HCT116 (cell line): ENCODE measurements at regions not wholly inside any gene's neighbourhood (a gene's known extent, or its start where the extent isn't known, plus 50 kb on each side); places are given as distances from the start of the nearest gene placed in this dataset.

Experiments used
- ATAC-seq: fragments of 200-7000 bp; cut with Tn5 transposase; 2 replicates; pipeline ENCODE4 v1.9.1; 2020; ENCODE audit warnings: mild to moderate bottlenecking, moderate library complexity
- BruUV-seq: library from RNA; stranded (reverse); fragments of 400-500 nt; replicated peaks from 2 replicates; lab custom pipeline; 2021; lab: Mats Ljungman, UMichigan
- CTCF ChIA-PET: fragments of 300-600 bp; sonication (Branson Sonifier 250); formaldehyde crosslinking; loops from one replicate; lab custom pipeline; 2021; ENCODE audit warnings: antibody characterized with exemption; lab: Charles Lee
- POLR2A ChIA-PET: fragments of 300-600, 350-600 bp; sonication (Branson Sonifier 250); formaldehyde crosslinking; loops from one replicate; lab custom pipeline; 2021; ENCODE audit warnings: antibody characterized with exemption; lab: Charles Lee
- RAD21 ChIA-PET, 2 experiments: fragments of 300-600 bp; sonication (Branson Sonifier 250); formaldehyde crosslinking; loops; one replicate each; lab custom pipeline; 2023; ENCODE audit warnings: low total read pairs in 2 of 2; ENCODE audit not compliant: uncharacterized antibody in 2 of 2, unreplicated experiment in 2 of 2, low non-redundant PET in 1 of 2; lab: Charles Lee
- DNase-seq: peaks from one replicate; pipeline ENCODE4 v3.0.0-alpha.2; 2010; ENCODE audit warnings: low read depth, low spot score
- H2AFZ ChIP-seq: fragments of 200-600 bp; shearing (Covaris generic), sonication (generic); 2 replicates; pipeline ENCODE4 v1.6.1; 2017; ENCODE audit warnings: low read depth, mixed run types, mixed read lengths, antibody characterized with exemption, low read length; ENCODE audit not compliant: poor library complexity, severe bottlenecking
- H3K27ac ChIP-seq: 2 replicates; pipeline ENCODE4 v1.5.1; 2012; ENCODE audit warnings: low read depth, low read length
- H3K27me3 ChIP-seq: fragments of 200-600 bp; sonication (generic); 2 replicates; pipeline ENCODE4 v1.6.1; 2016; ENCODE audit warnings: mixed run types, low read length, mixed read lengths; ENCODE audit not compliant: insufficient read depth
- H3K36me3 ChIP-seq, 2 experiments: fragments of 200-500 bp in 1 of 2; fragments of 200-600 bp in 1 of 2; sonication (Bioruptor generic) in 1 of 2; sonication (generic) in 1 of 2; 2 replicates each; pipeline versions ENCODE4 v1.5.1 to v1.6.1; 2014 to 2016; ENCODE audit warnings: low read length in 2 of 2, inconsistent platforms in 1 of 2, mixed read lengths in 1 of 2, mixed run types in 1 of 2; ENCODE audit not compliant: insufficient read depth in 2 of 2, control insufficient read depth in 1 of 2
- H3K4me1 ChIP-seq, 2 experiments: fragments of 200-600 bp in 1 of 2; sonication (generic) in 1 of 2; 2 replicates each; pipeline versions ENCODE4 v1.5.1 to v1.6.1; 2012 to 2017; ENCODE audit warnings: low read length in 2 of 2, inconsistent platforms in 1 of 2, mild to moderate bottlenecking in 1 of 2, mixed read lengths in 1 of 2, mixed run types in 1 of 2, moderate library complexity in 1 of 2; ENCODE audit not compliant: insufficient read depth in 2 of 2, control insufficient read depth in 1 of 2
- H3K4me2 ChIP-seq: fragments of 200-600 bp; sonication (generic); 2 replicates; pipeline ENCODE4 v1.6.1; 2017; ENCODE audit warnings: mixed run types, low read length, mixed read lengths
- H3K4me3 ChIP-seq, 2 experiments: fragments of 200-600 bp in 1 of 2; sonication (generic) in 1 of 2; replicated peaks in 1 of 2; 2 replicates each; pipeline ENCODE4 v1.5.1; 2011 to 2016; ENCODE audit warnings: low read length in 2 of 2, control low read depth in 1 of 2, low read depth in 1 of 2, mild to moderate bottlenecking in 1 of 2, mixed read lengths in 1 of 2, mixed run types in 1 of 2
- H3K79me2 ChIP-seq: fragments of 200-600 bp; sonication (generic); 2 replicates; pipeline ENCODE4 v1.6.1; 2017; ENCODE audit warnings: mild to moderate bottlenecking, mixed run types, low read length, moderate library complexity, mixed read lengths; ENCODE audit not compliant: insufficient read depth
- H3K9ac ChIP-seq: fragments of 200-600 bp; sonication (generic); 2 replicates; pipeline ENCODE4 v1.6.1; 2016; ENCODE audit warnings: low read length, mixed read lengths
- H3K9me2 ChIP-seq: fragments of 200-600 bp; sonication (generic), shearing (Covaris generic); 2 replicates; pipeline ENCODE4 v1.6.1; 2017; ENCODE audit warnings: mixed run types, mild to moderate bottlenecking, moderate library complexity; ENCODE audit not compliant: insufficient read depth
- H3K9me3 ChIP-seq, 2 experiments: fragments of 200-500 bp in 1 of 2; fragments of 200-600 bp in 1 of 2; sonication (Bioruptor generic) in 1 of 2; sonication (generic) in 1 of 2; 2 replicates each; pipeline ENCODE4 v1.6.1; 2014 to 2017; ENCODE audit warnings: low read length in 2 of 2, mixed read lengths in 2 of 2, inconsistent platforms in 1 of 2, low read depth in 1 of 2, mild to moderate bottlenecking in 1 of 2, mixed run types in 1 of 2, moderate library complexity in 1 of 2; ENCODE audit not compliant: control insufficient read depth in 1 of 2, insufficient read depth in 1 of 2
- H4K20me1 ChIP-seq: fragments of 200-600 bp; sonication (generic), shearing (Covaris generic); 2 replicates; pipeline ENCODE4 v1.6.1; 2017; ENCODE audit warnings: mixed run types, mild to moderate bottlenecking, moderate library complexity; ENCODE audit not compliant: insufficient read depth
- EGR1 ChIP-seq: IDR thresholded peaks from 2 replicates; pipeline ENCODE4 v1.6.1; 2012; ENCODE audit warnings: low read depth
- ELF1 ChIP-seq: IDR thresholded peaks from 2 replicates; pipeline ENCODE4 v1.6.1; 2012; ENCODE audit warnings: low read depth, borderline replicate concordance
- EZH2 ChIP-seq: fragments of 200-600 bp; sonication (generic); IDR thresholded peaks from 2 replicates; pipeline ENCODE4 v1.6.1; 2017; ENCODE audit warnings: antibody characterized with exemption, mixed run types
- FOSL1 ChIP-seq: IDR thresholded peaks from 2 replicates; pipeline ENCODE4 v1.6.1; 2012; ENCODE audit warnings: low read depth
- MAX ChIP-seq: IDR thresholded peaks from 2 replicates; pipeline ENCODE4 v1.6.1; 2012
- ZNF274 ChIP-seq: fragments of 200-500 bp; sonication (Bioruptor generic); IDR thresholded peaks from 2 replicates; pipeline ENCODE4 v1.6.1; 2014; ENCODE audit warnings: mild to moderate bottlenecking, low read depth, low read length, inconsistent platforms
- intact Hi-C: fragments of 100-400 bp; cut with micrococcal nuclease; formaldehyde crosslinking; loops from 2 replicates; pipeline ENCODE4 v1.10.0; 2022
- TF ChIP-seq, protein P1 (sequence below): IDR thresholded peaks from 2 replicates; pipeline ENCODE4 v1.6.1; 2011; ENCODE audit warnings: mild to moderate bottlenecking, low read length, moderate library complexity; ENCODE audit not compliant: insufficient replicate concordance; ENCODE audit errors: extremely low read depth

DNA sequence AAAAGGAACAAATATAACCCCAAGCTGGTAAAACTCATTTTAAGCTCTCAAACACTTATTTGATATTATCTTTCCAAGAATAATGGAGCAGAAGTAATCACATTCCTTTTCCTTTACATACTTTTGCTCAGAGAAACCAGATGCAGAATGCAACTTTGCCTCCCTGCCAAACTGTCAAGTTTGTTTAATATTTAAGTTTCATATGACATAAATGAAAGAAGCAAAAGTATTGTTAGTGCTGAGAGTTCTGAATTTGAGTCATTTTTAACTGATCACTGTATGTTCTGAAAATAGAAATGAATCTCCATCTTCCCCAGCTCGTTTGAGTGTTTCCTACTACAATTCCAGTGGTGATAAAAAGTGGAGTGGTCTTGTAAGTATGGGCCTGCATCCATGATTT is 423.4 kb downstream of the PID1 start (continued):
- TF ChIP-seq EZH2 (no peak), ELF1 (no peak), MAX (no peak), FOSL1 (no peak)
- TF ChIP-seq, protein P1, sequence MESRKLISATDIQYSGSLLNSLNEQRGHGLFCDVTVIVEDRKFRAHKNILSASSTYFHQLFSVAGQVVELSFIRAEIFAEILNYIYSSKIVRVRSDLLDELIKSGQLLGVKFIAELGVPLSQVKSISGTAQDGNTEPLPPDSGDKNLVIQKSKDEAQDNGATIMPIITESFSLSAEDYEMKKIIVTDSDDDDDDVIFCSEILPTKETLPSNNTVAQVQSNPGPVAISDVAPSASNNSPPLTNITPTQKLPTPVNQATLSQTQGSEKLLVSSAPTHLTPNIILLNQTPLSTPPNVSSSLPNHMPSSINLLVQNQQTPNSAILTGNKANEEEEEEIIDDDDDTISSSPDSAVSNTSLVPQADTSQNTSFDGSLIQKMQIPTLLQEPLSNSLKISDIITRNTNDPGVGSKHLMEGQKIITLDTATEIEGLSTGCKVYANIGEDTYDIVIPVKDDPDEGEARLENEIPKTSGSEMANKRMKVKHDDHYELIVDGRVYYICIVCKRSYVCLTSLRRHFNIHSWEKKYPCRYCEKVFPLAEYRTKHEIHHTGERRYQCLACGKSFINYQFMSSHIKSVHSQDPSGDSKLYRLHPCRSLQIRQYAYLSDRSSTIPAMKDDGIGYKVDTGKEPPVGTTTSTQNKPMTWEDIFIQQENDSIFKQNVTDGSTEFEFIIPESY: no peak

GRCh38 chr2:228846161-228846560 is 424.9 kb downstream of the PID1 start:
- no peaks in the 10 kb centered on the region for H3K9me3 ChIP-seq
- no peaks in the 10 kb centered on the region for H3K27me3 ChIP-seq
- H3K79me2 ChIP-seq: no peaks in the 10 kb centered on the region
- H3K9me2 ChIP-seq: no peaks in the 10 kb centered on the region
- intact Hi-C loops: no loop called here
- H2AFZ ChIP-seq: no peak overlapping the region
- RAD21 ChIA-PET: no interaction called here
- H3K4me3 ChIP-seq: no peak overlapping the region
- H4K20me1 ChIP-seq: no peaks in the 10 kb centered on the region
- DNase-seq (no peak), ATAC-seq (no peak)
- no peak overlapping the region for H3K9ac ChIP-seq
- no peak overlapping the region for H3K4me2 ChIP-seq
- POLR2A ChIA-PET: no interaction called here
- H3K4me1 ChIP-seq: no peaks in the 10 kb centered on the region
- CTCF ChIA-PET: no interaction called here
- no peaks in the 10 kb centered on the region for H3K36me3 ChIP-seq
- no TSS peak for BruUV-seq
- no peak overlapping the region for H3K27ac ChIP-seq
- no peak for TF ChIP-seq EGR1
- no peak for TF ChIP-seq ZNF274
